ENCODE measurements at regions not wholly inside any gene's neighbourhood (a gene's known extent, or its start where the extent isn't known, plus 50 kb on each side); places are given as distances from the start of the nearest gene placed in this dataset.

- TF ChIP-seq CTCF (conservative IDR thresholded peaks at IDR 0.05; ENCODE audit: low read depth, low read length), result no peak
- DNase-seq (ENCODE audit: low read depth), result no peak
- no peak overlapping the region for H3K4me3 ChIP-seq (ENCODE audit: low read depth, low read length)
Measured at GRCh38 chr16:13863075-13863765, 56.7 kb upstream of the ERCC4 start.

GRCh38 chr16:13864689-13865088 is 55.3 kb upstream of the ERCC4 start:
- no peak for TF ChIP-seq CTCF (conservative IDR thresholded peaks at IDR 0.05; ENCODE audit: low read depth, low read length)
- no peak overlapping the region for H3K4me3 ChIP-seq (ENCODE audit: low read depth, low read length)
- no peak for DNase-seq (ENCODE audit: low read depth)

GRCh38 chr16:13866073-13866472 is 53.9 kb upstream of the ERCC4 start:
- peak; percentile 92 for TF ChIP-seq CTCF (conservative IDR thresholded peaks at IDR 0.05; ENCODE audit: low read depth, low read length)
- peak; percentile 39 for DNase-seq (ENCODE audit: low read depth)
- no peak overlapping the region for H3K4me3 ChIP-seq (ENCODE audit: low read depth, low read length)

Measured in epithelial cell of proximal tubule (primary cell).